PC-3 (cell line): ENCODE measurements at regions not wholly inside any gene's neighbourhood (a gene's known extent, or its start where the extent isn't known, plus 50 kb on each side); places are given as distances from the start of the nearest gene placed in this dataset.

Source experiments
- CTCF ChIP-seq: fragments of 300-600 bp; sonication (generic); conservative IDR thresholded peaks from 2 replicates; pipeline ENCODE4 v1.5.1; 2017; ENCODE audit warnings: antibody characterized with exemption, low read depth, mild to moderate bottlenecking, low read length
- EZH2phosphoT487 ChIP-seq: fragments of 300-600 bp; sonication (generic); IDR thresholded peaks from 2 replicates; pipeline ENCODE4 v1.6.1; 2018; ENCODE audit warnings: mild to moderate bottlenecking, antibody characterized with exemption, low read length, borderline replicate concordance

- TF ChIP-seq CTCF (no peak), EZH2phosphoT487 (no peak)
Measured at GRCh38 chr1:234997896-234998741, 130.5 kb downstream of the TOMM20 start.
